Mesothelial cell of epicardium (in vitro differentiated cells): ENCODE measurements at regions not wholly inside any gene's neighbourhood (a gene's known extent, or its start where the extent isn't known, plus 50 kb on each side); places are given as distances from the start of the nearest gene placed in this dataset.

Experiments
- DNase-seq, 2 experiments: peaks; one replicate each; pipeline ENCODE4 v3.0.0; 2021; ENCODE audit warnings: low spot score in 2 of 2; ENCODE audit not compliant: unreplicated experiment in 2 of 2
- H3K27ac Mint-ChIP-seq: 2 replicates; pipeline ENCODE4 v1.8.0; 2021; ENCODE audit warnings: mixed read lengths
- H3K27me3 Mint-ChIP-seq: 2 replicates; pipeline ENCODE4 v1.8.0; 2021; ENCODE audit warnings: low read depth, mixed read lengths
- H3K36me3 Mint-ChIP-seq: 2 replicates; pipeline ENCODE4 v1.8.0; 2021; ENCODE audit warnings: mixed read lengths
- H3K4me1 Mint-ChIP-seq: 2 replicates; pipeline ENCODE4 v1.8.0; 2021; ENCODE audit warnings: mixed read lengths
- H3K4me3 Mint-ChIP-seq: 2 replicates; pipeline ENCODE4 v1.8.0; 2021; ENCODE audit warnings: mild to moderate bottlenecking, moderate library complexity, mixed read lengths
- H3K9me3 Mint-ChIP-seq: 2 replicates; pipeline ENCODE4 v1.8.0; 2021; ENCODE audit warnings: mixed read lengths
- TF ChIP-seq, protein P1 (sequence below): fragments of 200-600 bp; sonication (generic); IDR thresholded peaks from one replicate; pipeline ENCODE4 v1.5.0; 2021; ENCODE audit warnings: antibody characterized with exemption; ENCODE audit not compliant: unreplicated experiment

DNA sequence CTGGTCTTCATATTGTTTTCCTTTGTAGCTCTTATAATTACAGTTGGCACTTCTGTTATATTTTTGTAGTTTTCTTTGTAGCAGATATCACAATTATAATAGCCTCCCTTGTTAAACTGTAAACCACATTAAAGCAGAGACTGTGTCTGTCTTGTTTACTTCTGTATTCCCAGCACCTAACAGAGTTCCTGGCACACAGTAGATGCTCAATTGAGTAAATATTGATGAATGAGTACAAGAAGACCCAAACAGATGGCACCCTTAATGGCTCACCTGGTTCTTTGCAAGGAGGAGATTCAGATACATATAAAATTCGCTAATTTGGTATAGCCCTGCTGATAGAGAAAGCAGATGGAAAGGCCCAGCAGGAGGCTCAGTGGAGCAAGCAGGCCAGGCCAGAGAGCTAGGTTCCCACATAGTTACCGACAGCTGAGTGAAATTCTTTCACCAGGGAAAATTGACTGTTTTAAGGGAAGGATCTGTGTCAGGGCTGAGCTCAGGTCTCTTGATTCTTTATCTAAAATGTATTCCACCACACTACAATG is 120.1 kb downstream of the NUP35 start:
- Mint-ChIP-seq H3K27me3 (no peaks in the 10 kb centered on the region), H3K4me3 (no peak overlapping the region), H3K36me3 (no peaks in the 10 kb centered on the region), H3K4me1 (peaks cover 5% of the 10 kb centered on the region), H3K9me3 (no peaks in the 10 kb centered on the region), H3K27ac (no peak overlapping the region)
- TF ChIP-seq, protein P1, sequence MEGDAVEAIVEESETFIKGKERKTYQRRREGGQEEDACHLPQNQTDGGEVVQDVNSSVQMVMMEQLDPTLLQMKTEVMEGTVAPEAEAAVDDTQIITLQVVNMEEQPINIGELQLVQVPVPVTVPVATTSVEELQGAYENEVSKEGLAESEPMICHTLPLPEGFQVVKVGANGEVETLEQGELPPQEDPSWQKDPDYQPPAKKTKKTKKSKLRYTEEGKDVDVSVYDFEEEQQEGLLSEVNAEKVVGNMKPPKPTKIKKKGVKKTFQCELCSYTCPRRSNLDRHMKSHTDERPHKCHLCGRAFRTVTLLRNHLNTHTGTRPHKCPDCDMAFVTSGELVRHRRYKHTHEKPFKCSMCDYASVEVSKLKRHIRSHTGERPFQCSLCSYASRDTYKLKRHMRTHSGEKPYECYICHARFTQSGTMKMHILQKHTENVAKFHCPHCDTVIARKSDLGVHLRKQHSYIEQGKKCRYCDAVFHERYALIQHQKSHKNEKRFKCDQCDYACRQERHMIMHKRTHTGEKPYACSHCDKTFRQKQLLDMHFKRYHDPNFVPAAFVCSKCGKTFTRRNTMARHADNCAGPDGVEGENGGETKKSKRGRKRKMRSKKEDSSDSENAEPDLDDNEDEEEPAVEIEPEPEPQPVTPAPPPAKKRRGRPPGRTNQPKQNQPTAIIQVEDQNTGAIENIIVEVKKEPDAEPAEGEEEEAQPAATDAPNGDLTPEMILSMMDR: no peak
- DNase-seq: no peak

DNA sequence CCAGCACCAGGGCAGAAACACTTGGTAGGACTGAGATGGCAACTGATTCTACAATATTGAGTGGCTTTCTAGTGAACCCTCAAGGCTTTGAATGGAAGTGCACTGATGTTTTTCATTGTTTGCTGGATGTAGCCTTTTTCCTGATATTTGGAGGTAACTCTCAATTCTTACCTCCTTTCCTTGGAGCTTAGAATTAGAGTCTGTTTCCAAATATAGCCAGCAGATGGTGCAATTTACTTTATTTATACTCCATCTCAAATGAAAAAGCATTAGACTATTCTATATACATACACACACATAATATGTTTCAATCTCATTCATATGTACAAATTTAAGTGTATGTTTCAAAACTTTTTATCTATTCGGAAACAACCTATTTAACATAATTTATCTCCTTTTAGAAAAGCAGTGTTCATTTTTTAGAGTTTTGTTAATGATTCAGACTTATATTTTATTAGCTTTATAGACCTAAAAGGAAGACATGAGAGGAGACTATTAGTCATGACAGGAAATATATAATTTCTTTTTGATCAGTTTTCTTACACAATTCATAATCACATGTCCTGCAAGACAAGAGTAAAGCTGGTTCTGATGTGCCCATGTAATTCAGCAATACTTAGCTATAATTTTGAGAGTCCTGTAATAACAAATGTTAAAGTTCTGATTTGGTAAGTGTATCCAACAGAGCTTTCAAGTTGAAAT is 124.8 kb downstream of the NUP35 start:
- Mint-ChIP-seq H3K4me1 (no peaks in the 10 kb centered on the region), H3K4me3 (no peak overlapping the region), H3K36me3 (no peaks in the 10 kb centered on the region), H3K27ac (no peak overlapping the region), H3K9me3 (no peaks in the 10 kb centered on the region), H3K27me3 (no peaks in the 10 kb centered on the region)
- DNase-seq: no peak
- TF ChIP-seq, protein P1: peak; percentile 72

DNA sequence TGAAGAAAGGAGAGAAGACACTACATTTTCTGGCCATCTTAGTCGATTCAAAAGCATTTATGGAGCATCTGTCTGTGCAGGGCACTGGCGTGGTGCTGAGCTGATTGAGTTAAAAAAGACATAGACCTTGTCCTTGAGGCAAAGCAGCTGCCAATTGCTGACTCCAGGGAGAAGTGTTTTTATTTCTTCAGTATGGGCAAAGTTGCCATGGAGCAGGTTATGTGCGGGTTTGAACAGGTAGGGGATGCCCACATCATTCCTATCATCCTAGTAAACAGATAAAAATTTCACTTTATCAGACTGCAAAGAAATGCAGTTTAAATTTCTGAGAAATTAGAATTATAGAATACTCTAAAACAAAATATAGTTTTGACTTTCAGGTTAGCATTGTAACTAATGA is 125.8 kb downstream of the NUP35 start:
- no peak for DNase-seq
- no peaks in the 10 kb centered on the region for H3K9me3 Mint-ChIP-seq
- TF ChIP-seq, protein P1: no peak
- no peaks in the 10 kb centered on the region for H3K36me3 Mint-ChIP-seq
- H3K27me3 Mint-ChIP-seq: no peaks in the 10 kb centered on the region
- no peaks in the 10 kb centered on the region for H3K4me1 Mint-ChIP-seq
- no peak overlapping the region for H3K27ac Mint-ChIP-seq
- H3K4me3 Mint-ChIP-seq: no peak overlapping the region

DNA sequence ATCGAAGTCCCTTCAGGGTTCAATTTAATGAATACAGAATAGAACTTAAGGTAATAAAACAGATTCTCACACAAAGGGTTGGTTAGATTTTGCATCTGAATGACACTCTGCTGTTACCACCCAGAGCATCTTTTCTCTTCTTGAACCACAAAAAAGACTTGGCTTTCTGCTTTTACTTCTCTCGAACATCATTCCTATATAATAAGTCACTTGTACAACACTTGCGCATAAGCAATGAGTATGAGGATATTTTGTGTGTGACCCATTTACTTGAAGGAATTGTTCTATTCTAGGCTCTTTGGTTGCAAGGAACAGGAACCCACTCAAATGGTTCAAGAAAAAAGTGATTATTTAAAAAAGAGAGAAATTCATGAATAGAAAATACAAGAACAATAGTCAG is 126.2 kb downstream of the NUP35 start:
- no peak for DNase-seq
- TF ChIP-seq, protein P1: no peak
- Mint-ChIP-seq H3K27me3 (no peaks in the 10 kb centered on the region), H3K4me1 (no peaks in the 10 kb centered on the region), H3K4me3 (no peak overlapping the region), H3K27ac (no peak overlapping the region), H3K36me3 (no peaks in the 10 kb centered on the region), H3K9me3 (no peaks in the 10 kb centered on the region)

DNA sequence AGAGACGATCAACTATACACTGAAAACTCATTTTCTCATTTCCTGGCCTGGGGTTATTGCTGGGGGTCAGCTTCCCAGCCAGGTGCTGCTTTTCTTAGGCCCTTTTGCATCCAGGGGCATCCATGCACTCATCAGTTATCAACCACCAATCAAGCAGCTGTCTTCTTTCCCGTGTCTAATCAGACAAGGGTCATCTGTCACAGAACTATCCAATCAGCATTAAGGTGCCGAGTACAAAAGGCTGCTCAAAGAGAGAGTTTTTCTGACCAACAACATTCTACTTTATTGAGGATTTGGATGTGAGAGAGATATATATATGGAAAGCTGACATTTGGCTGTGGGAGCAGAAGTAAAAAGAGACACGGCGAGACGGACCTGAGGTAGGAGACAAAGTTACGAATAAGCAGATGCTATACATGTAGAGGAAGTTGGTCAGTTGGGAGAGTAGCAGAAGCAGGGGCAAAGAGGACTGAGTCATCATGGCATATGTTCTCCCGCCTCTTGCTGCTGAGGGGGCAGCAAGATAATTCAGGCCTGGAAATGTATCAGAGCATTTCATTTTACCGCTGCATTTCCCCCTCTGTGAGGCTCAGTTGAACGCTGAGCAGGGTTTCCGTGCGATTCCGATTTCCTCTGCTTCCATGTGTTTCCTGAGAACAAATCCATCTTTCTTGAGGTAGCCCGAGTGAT is 129.3 kb downstream of the NUP35 start:
- H3K36me3 Mint-ChIP-seq: no peaks in the 10 kb centered on the region
- H3K4me3 Mint-ChIP-seq: no peak overlapping the region
- TF ChIP-seq, protein P1: no peak
- no peaks in the 10 kb centered on the region for H3K27me3 Mint-ChIP-seq
- H3K27ac Mint-ChIP-seq: no peak overlapping the region
- no peaks in the 10 kb centered on the region for H3K4me1 Mint-ChIP-seq
- no peaks in the 10 kb centered on the region for H3K9me3 Mint-ChIP-seq
- no peak for DNase-seq
